Immature natural killer cell (primary cell): ENCODE measurements at regions not wholly inside any gene's neighbourhood (a gene's known extent, or its start where the extent isn't known, plus 50 kb on each side); places are given as distances from the start of the nearest gene placed in this dataset.
"Not testable (repeated sequence)": the region's sequence is repeated elsewhere in the genome, so short reads cannot be mapped to it uniquely, and the experiment has no call there.

ENCODE experiments used
- DNase-seq, 3 donors: peaks; one replicate each; pipeline ENCODE4 v3.0.0; 2022; ENCODE audit warnings: mixed read lengths in 1 of 3
- H3K27ac Mint-ChIP-seq, 6 donors: one replicate each; pipeline ENCODE4 v1.8.0; 2020; ENCODE audit warnings: mixed read lengths in 6 of 6, mild to moderate bottlenecking in 5 of 6, inconsistent platforms in 4 of 6, moderate library complexity in 3 of 6
- H3K27me3 Mint-ChIP-seq, 3 donors: one replicate each; pipeline ENCODE4 v1.8.0; 2020 to 2021; ENCODE audit warnings: low read depth in 3 of 3, mild to moderate bottlenecking in 3 of 3, mixed read lengths in 3 of 3, moderate library complexity in 3 of 3, inconsistent platforms in 1 of 3
- H3K36me3 Mint-ChIP-seq, 3 donors: one replicate each; pipeline ENCODE4 v1.8.0; 2020; ENCODE audit warnings: mixed read lengths in 3 of 3, inconsistent platforms in 2 of 3, mild to moderate bottlenecking in 2 of 3
- H3K4me1 Mint-ChIP-seq, 2 donors: one replicate each; pipeline ENCODE4 v1.8.0; 2020; ENCODE audit warnings: inconsistent platforms in 2 of 2, mild to moderate bottlenecking in 2 of 2, mixed read lengths in 2 of 2, moderate library complexity in 1 of 2
- H3K4me3 Mint-ChIP-seq, 5 donors: one replicate each; pipeline ENCODE4 v1.8.0; 2020; ENCODE audit warnings: mild to moderate bottlenecking in 5 of 5, mixed read lengths in 5 of 5, inconsistent platforms in 3 of 5, moderate library complexity in 3 of 5
- H3K9me3 Mint-ChIP-seq, 6 donors: one replicate each; pipeline ENCODE4 v1.8.0; 2020; ENCODE audit warnings: mild to moderate bottlenecking in 6 of 6, mixed read lengths in 6 of 6, inconsistent platforms in 4 of 6, moderate library complexity in 3 of 6

DNA sequence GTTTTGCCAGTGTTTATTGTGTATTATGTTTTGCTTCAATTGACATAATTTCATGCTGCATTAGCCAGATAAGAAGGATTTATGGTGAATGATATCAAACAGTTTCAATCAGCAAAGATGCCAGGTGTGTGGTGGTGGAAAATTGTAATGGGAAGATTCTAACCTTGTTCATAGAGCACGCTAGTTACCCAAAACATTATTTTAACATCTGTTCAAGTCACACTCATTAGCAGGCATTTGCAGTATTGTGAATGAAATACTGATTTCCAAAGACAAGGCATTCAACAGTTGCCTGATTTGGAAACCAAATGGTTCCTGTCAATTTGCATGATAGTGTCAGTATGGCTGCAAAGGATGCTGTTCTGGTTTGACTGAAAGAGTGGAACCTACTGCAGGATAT lies 129.7 kb downstream of the EPC1 start:
- H3K27ac Mint-ChIP-seq, result no peak overlapping the region
- H3K27me3 Mint-ChIP-seq, result peaks cover 0 to 5% (median 0%) of the 10 kb centered on the region in 3 donors
- H3K36me3 Mint-ChIP-seq, result peaks cover 5 to 6% (median 5%) of the 10 kb centered on the region in 3 donors
- H3K9me3 Mint-ChIP-seq, result peaks cover 5 to 17% (median 12%) of the 10 kb centered on the region in 6 donors
- H3K4me1 Mint-ChIP-seq, result no peaks in the 10 kb centered on the region
- H3K4me3 Mint-ChIP-seq, result no peak overlapping the region
- no peak for DNase-seq

DNA sequence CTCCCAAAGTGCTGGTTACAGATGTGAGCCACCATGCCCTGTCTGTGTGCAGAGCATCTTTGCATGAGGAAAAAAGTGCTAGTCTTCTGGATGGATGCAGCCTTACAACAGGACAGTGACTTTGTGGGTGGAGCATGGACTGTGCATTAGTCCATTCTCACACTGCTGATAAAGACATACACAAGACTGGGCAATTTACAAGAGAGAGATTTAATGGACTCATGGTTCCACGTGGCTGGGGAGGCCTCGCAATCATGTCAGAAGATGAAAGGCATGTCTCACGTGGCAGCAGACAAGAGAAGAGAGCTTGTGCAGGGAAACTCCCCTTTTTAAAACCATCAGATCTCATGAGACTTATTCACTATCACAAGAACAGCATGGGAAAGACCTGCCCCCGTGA lies 133.1 kb downstream of the EPC1 start:
- H3K9me3 Mint-ChIP-seq, H3K27ac Mint-ChIP-seq, DNase-seq, H3K36me3 Mint-ChIP-seq, H3K4me1 Mint-ChIP-seq, H3K27me3 Mint-ChIP-seq, H3K4me3 Mint-ChIP-seq: not testable (repeated sequence)

DNA sequence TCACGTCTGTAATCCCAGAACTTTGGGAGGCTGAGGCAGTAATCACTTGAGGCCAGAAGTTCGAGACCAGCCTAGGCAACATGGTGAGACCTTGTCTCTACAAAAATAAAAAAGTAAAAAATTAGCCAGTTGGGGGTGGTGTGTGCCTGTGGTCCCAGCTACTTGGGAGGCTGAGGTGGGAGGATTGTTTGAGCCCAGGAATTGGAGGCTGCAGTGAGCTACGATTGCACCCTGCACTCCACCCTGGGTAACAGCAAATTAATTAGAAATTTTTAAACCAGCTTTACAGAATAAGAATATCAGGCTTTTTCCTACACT lies 136.0 kb downstream of the EPC1 start:
- H3K27me3 Mint-ChIP-seq, result peaks cover 0 to 3% (median 0%) of the 10 kb centered on the region in 3 donors
- H3K27ac Mint-ChIP-seq, result no peak overlapping the region
- H3K4me1 Mint-ChIP-seq, result no peaks in the 10 kb centered on the region
- H3K4me3 Mint-ChIP-seq, result no peak overlapping the region
- H3K9me3 Mint-ChIP-seq, result no peaks in the 10 kb centered on the region
- DNase-seq, result no peak
- H3K36me3 Mint-ChIP-seq, result no peaks in the 10 kb centered on the region

DNA sequence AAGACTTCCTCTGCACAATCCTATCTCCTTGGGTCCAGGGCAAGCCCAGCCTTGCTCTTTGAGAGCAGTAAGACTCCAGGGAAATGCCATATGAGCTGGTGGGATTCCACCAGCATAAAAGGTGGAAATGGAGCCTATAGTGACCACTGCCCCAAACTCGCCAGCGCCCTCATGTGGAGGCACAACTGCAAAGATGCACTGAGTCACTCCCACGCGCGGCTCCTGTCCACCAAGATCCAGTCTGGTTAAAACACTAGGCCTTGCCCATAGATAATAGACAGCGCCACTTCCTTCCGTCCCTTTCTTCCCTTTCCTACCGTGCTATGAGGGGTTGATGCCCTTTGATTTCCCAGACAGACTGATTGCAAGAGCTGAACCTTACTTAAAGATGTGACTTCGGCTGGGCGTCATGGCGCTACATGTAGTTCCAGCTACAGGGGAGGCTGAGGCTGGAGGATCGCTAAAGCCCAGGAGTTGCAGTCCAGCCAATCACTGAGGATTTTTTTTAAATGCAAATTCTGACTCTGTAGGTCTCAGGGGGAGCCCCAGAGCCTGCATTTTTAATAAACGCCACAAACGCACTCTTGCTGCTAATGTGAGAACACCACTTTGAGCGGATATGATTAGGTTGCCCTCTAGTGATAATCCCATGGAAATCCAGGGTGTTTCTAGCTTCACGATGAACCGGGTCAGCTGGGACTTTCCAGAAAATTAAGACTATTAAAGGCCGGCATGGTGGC lies 136.5 kb downstream of the EPC1 start:
- H3K27ac Mint-ChIP-seq, result no peak overlapping the region
- peaks cover 0 to 3% (median 0%) of the 10 kb centered on the region in 3 donors for H3K27me3 Mint-ChIP-seq
- no peak for DNase-seq
- H3K9me3 Mint-ChIP-seq, result no peaks in the 10 kb centered on the region
- no peaks in the 10 kb centered on the region for H3K4me1 Mint-ChIP-seq
- no peaks in the 10 kb centered on the region for H3K36me3 Mint-ChIP-seq
- no peak overlapping the region for H3K4me3 Mint-ChIP-seq

DNA sequence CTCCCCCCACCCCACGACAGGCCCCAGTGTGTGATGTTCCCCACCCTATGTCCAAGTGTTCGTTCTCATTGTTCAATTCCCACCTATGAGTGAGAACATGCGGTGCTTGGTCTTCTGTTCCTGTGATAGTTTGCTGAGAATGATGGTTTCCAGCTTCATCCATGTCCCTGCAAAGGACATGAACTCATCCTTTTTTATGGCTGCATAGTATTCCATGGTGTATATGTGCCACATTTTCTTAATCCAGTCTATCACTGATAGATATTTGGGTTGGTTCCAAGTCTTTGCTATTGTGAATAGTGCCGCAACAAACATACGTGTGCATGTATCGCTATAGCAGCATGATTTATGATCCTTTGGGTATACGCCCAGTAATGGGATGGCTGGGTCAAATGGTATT lies 139.0 kb downstream of the EPC1 start:
- H3K36me3 Mint-ChIP-seq, H3K27ac Mint-ChIP-seq, H3K4me3 Mint-ChIP-seq, DNase-seq, H3K27me3 Mint-ChIP-seq, H3K9me3 Mint-ChIP-seq, H3K4me1 Mint-ChIP-seq: not testable (repeated sequence)

DNA sequence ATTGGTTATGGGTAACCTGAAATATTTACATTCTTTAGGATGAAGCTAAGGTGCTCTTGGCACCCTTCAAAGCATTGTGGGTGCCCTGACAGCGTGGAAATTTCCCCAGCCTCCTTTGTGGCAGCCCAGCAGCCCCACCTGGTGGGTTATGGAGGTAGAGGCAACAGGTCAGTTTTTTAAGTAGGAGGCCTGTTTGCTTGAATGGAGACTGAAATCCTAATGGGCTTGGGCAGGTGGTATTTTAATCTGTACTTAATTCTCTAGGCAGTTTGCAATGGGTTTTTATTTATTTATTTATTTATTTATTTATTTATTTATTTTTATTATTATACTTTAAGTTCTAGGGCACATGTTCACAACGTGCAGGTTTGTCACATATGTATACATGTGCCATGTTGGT lies 139.4 kb downstream of the EPC1 start:
- H3K27ac Mint-ChIP-seq, result no peak overlapping the region
- H3K36me3 Mint-ChIP-seq, result no peaks in the 10 kb centered on the region
- DNase-seq, result peak in 2 of 3 donors; percentile 7 to 30

DNA sequence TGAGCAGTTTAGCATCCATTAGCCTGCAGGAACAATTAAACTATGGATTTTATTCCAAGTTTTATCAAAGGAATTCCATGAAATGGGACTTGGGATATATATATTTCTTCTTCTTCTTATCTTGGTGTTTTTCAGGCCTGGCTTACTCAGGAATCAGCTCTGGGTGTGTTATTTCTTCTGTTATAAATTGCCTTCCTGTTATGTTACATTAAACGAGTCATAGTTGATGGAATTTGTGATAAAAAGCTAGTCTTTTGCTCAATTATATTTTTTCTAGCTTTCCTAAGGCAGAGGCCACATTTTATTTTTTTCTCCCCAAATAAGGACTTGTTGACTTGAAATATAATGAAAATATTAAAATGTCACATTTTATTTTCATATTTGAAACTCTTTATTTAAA lies 141.3 kb downstream of the EPC1 start:
- Mint-ChIP-seq H3K27ac (no peak overlapping the region), H3K27me3 (peaks cover 2 to 3% (median 3%) of the 10 kb centered on the region in 3 donors), H3K36me3 (no peaks in the 10 kb centered on the region), H3K9me3 (no peaks in the 10 kb centered on the region), H3K4me3 (no peak overlapping the region), H3K4me1 (no peaks in the 10 kb centered on the region)
- no peak for DNase-seq

More for the DNA sequence above, 139.4 kb downstream of the EPC1 start:
- Mint-ChIP-seq H3K9me3 (no peaks in the 10 kb centered on the region), H3K4me3 (no peak overlapping the region), H3K4me1 (no peaks in the 10 kb centered on the region), H3K27me3 (peaks cover 2 to 3% (median 3%) of the 10 kb centered on the region in 3 donors)

DNA sequence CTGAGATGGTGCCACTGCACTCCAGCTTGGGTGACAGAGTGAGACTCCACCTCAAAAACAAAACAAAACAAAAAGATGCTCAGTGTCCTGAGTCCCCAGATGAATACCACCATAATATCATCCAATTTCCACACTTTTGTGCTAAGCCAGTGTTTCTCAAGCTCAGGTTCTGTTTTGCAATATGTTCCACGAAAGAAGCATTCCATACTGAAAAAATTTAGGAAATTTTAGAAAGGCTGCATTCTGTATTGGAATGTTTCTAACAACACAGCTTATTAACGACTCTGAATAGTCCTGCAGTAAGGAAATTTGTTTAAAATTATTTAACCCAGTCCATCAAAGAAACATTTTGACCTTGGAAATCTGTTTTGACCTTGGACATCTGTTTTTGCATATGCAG lies 142.4 kb downstream of the EPC1 start:
- no peak for DNase-seq
- H3K27ac Mint-ChIP-seq, result no peak overlapping the region
- H3K36me3 Mint-ChIP-seq, result no peaks in the 10 kb centered on the region
- H3K27me3 Mint-ChIP-seq, result peaks cover 0 to 3% (median 2%) of the 10 kb centered on the region in 3 donors
- H3K4me3 Mint-ChIP-seq, result no peak overlapping the region
- H3K9me3 Mint-ChIP-seq, result no peaks in the 10 kb centered on the region
- H3K4me1 Mint-ChIP-seq, result no peaks in the 10 kb centered on the region

DNA sequence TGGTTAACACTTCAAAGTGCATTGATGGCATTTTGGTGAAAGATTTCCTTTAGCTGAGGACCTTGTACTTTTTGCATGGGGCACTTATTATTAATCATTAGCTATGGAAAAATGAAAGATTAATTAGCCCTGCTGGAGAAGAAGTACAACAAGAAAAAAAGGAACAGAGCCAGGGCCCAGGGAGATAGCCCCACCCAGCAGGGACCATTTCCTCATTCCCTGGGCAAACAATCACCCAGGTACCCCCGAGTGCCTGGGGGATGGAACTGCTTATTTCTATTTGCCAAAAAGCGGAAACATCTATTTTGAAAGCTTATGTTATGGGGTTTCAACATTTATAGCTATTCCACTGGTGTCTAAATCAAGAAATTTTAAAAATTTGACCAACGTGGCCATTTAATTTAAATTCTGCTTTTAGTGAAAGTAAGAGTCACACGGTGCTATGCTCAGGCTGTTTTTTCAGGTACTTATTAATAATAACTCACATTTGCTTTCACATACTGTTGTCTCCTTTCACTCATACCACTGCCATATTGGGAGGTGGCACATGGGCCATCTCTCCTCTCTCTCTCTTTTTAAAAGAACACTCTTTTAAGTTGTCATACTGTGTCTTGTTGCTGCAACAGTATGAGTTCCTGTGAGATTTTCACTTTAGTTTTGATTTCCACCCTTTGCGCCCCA lies 143.6 kb upstream of the KIF5B start:
- H3K9me3 Mint-ChIP-seq, result no peaks in the 10 kb centered on the region
- DNase-seq, result no peak

DNA sequence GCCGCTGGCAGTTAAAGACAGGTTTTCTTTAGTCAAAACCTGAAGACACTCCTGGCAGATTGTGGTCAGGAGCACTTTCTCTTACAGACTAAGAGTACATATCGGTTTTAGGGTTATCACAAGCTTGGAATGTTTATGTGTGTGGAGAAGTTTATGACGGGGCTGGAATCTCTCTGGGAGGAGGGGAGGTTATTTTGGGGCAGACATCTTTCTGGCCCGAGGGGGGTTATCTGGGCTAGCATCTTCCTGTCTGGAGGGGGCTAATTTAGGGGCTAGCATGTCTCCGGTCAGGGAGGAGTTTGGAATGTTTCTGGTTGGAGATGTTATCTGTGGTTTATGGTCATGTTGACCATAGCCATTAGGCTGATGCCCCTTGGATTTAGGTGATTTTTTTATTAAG lies 141.2 kb upstream of the KIF5B start:
- no peak for DNase-seq
- no peaks in the 10 kb centered on the region for H3K36me3 Mint-ChIP-seq
- H3K27ac Mint-ChIP-seq, result no peak overlapping the region
- no peak overlapping the region for H3K4me3 Mint-ChIP-seq
- no peaks in the 10 kb centered on the region for H3K4me1 Mint-ChIP-seq
- H3K27me3 Mint-ChIP-seq, result peaks cover 0 to 5% (median 3%) of the 10 kb centered on the region in 3 donors
- H3K9me3 Mint-ChIP-seq, result no peaks in the 10 kb centered on the region

More for the DNA sequence above, 143.6 kb upstream of the KIF5B start:
- no peaks in the 10 kb centered on the region for H3K36me3 Mint-ChIP-seq
- no peaks in the 10 kb centered on the region for H3K4me1 Mint-ChIP-seq
- H3K27ac Mint-ChIP-seq, result no peak overlapping the region
- H3K27me3 Mint-ChIP-seq, result peaks cover 3 to 5% (median 5%) of the 10 kb centered on the region in 3 donors
- H3K4me3 Mint-ChIP-seq, result no peak overlapping the region

DNA sequence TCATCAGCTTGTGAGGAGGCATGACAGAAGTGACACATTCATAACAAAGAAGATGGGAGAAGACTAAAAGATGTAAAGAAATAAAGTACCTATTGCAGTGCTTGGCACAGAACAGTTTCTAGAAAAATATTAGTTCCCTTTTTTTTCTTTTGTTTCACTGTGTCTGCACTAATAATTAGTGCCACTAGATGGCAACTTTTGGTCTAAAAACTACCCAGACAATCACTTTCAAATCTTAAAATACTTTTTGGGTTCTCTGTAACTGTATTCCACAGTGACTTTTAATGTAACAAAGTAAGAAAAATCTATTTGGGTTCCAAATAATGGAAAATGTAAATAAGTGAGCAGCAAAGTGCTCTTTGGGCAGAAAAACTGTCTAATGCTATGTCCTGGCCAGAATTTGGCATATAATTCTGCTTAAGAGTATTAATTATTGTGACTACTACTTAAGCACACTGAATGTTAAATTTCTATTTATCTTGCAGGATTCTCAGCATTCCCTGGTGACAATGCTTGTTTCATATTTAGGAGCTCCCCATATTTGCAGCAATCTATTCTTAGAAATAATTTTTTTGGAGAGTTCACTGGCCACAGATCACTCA lies 134.8 kb upstream of the KIF5B start:
- H3K36me3 Mint-ChIP-seq, result no peaks in the 10 kb centered on the region
- peaks cover 0 to 3% (median 0%) of the 10 kb centered on the region in 3 donors for H3K27me3 Mint-ChIP-seq
- DNase-seq, result peak; percentile 5 to 37 (median 29)
- no peaks in the 10 kb centered on the region for H3K9me3 Mint-ChIP-seq
- peak overlapping the region in 1 of 6 donors; percentile 1 for H3K27ac Mint-ChIP-seq
- no peak overlapping the region for H3K4me3 Mint-ChIP-seq
- no peaks in the 10 kb centered on the region for H3K4me1 Mint-ChIP-seq

DNA sequence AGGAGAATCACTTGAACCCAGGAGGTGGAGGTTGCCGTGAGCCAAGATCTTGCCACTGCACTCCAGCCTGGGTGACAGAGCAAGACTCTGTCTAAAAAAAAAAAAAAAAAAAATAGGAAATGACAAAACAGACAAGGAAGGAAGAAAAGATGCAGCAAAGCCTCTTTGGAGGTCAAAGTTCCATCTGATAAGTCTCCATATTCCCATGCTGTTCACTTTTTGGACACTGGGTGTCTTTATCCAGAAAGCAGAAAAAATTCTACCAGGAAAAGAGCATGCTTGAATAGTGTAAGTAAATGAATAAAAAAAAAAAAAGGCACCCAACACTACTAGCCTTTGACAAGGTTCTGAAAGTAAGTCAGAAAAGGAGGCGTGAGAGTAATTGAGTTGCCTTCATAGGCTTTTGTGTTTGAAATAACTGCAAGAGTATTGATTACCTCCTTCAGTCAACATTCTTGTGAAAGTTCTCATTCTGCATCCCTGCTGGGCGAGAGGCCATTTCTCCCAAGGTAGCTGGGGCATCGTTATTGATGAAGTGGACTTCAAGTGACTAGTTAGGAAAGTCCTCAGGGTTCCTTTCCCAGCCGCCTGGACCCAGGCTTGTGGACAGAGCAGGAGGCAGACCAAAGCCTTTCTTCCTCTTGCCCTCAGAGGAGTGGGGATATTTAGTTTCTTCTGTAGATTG lies 133.3 kb upstream of the KIF5B start:
- Mint-ChIP-seq H3K9me3 (no peaks in the 10 kb centered on the region), H3K27ac (no peak overlapping the region), H3K36me3 (no peaks in the 10 kb centered on the region), H3K4me1 (no peaks in the 10 kb centered on the region), H3K27me3 (peaks cover 0 to 3% (median 0%) of the 10 kb centered on the region in 3 donors), H3K4me3 (no peak overlapping the region)
- DNase-seq, result no peak

DNA sequence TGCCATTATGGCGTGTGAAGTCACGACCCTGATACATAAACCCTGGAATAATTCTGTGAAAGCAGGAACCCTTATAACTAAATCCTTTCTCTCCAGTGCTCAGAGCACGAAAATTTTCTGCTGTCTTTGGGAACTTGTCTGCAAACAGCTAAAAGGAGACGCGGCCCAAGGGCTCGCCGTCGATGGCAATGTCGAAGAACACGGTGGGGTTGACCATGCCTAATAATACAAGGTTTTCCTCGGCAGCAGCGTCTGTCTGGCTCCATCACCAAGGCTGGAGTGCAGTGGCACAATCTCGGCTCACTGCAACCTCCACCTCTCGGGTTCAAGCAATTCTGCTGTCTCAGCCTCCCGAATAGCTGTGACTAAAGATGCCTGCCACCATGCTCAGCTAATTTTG lies 132.4 kb upstream of the KIF5B start:
- H3K36me3 Mint-ChIP-seq, H3K27ac Mint-ChIP-seq, H3K9me3 Mint-ChIP-seq, H3K27me3 Mint-ChIP-seq, H3K4me3 Mint-ChIP-seq, H3K4me1 Mint-ChIP-seq, DNase-seq: not testable (repeated sequence)

DNA sequence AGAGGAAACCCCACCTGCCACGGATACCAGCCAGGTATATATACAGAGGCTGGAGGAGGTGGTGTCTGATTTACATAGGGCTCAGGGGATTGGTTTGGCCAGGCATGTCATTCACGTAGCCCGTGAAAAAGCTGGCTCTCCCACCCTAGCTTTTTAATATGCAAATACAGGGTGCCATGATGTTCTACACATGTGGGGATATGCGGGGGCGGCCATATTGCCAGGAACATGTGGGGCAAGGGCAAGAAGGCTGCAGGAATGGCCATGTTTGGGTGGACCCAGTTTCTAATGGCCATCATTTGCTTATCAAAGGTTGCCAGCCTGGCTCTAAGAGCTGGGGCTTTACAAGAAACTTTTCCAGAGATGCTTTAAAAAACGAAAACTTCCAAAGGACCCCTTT lies 131.5 kb upstream of the KIF5B start:
- no peaks in the 10 kb centered on the region for H3K9me3 Mint-ChIP-seq
- H3K4me1 Mint-ChIP-seq, result no peaks in the 10 kb centered on the region
- H3K36me3 Mint-ChIP-seq, result no peaks in the 10 kb centered on the region
- H3K4me3 Mint-ChIP-seq, result no peak overlapping the region
- H3K27me3 Mint-ChIP-seq, result peaks cover 0 to 5% (median 0%) of the 10 kb centered on the region in 3 donors
- no peak overlapping the region for H3K27ac Mint-ChIP-seq
- no peak for DNase-seq
